DMS 273 treated with DMSO at 0.1 percent for 48 hours (cell line): ENCODE measurements at regions not wholly inside any gene's neighbourhood (a gene's known extent, or its start where the extent isn't known, plus 50 kb on each side); places are given as distances from the start of the nearest gene placed in this dataset.
"Not testable (repeated sequence)": the region's sequence is repeated elsewhere in the genome, so short reads cannot be mapped to it uniquely, and the experiment has no call there.

Source experiments
- DNase-seq: peaks from one replicate; lab custom pipeline; 2025; lab: John Stamatoyannopoulos, UW

DNA sequence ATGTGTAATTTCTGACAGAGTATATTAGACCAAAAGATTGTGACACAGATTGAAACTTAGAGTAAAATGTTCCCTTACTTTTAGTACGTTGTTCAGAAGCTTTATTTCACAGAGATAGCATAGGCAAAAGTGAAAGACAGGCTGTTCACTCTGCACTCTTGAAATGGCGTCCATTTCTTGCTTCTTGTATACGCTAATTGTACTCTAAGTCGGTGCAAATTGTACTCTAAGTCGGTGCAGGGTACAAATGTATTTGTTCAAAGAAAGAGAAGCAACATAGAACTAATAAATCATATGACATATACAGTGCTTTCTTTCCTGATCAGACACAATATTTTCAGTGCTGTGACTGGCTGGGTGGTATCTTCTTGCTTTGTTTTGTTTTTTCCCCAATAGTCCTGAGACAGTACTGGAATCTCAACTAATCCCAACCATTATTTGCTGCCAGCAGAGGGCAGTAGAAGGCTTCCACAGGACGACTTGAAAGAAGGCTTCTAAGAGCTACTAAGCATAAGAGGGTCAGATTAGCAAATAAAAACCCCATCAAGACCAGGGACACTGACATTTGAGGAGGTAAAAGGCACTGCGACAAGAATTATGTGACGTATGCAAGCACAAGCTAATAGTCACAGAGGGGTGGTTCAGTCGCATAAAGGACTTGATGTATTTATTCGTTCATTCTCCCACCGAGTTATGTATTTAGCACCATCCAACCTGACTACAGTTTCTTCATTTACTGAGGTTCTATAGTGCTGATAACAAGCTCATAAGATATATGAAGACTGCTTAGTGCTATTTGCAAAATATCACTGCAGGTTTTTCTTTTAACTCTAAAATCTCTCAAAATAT is 831.8 kb downstream of the TAF11L14 start:
- peak; percentile 69 for DNase-seq

- no peak for DNase-seq
Measured at GRCh38 chr5:18466731-18467130, 832.5 kb downstream of the TAF11L14 start.

DNA sequence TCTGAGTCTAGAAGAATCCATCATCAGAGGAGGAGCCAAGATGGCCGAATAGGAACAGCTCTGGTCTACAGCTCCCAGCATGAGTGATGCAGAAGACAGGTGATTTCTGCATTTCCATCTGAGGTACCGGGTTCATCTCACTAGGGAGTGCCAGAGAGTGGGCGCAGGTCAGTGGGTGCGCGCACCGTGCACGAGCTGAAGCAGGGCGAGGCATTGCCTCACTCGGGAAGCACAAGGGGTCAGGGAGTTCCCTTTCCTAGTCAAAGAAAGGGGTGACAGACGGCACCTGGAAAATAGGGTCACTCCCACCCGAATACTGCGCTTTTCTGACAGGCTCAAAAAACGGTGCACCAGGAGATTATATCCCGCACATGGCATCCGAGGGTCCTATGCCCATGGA is 837.5 kb downstream of the TAF11L14 start:
- DNase-seq: not testable (repeated sequence)

- DNase-seq: no peak
Measured at GRCh38 chr5:18483451-18483850, 849.2 kb downstream of the TAF11L14 start.

DNA sequence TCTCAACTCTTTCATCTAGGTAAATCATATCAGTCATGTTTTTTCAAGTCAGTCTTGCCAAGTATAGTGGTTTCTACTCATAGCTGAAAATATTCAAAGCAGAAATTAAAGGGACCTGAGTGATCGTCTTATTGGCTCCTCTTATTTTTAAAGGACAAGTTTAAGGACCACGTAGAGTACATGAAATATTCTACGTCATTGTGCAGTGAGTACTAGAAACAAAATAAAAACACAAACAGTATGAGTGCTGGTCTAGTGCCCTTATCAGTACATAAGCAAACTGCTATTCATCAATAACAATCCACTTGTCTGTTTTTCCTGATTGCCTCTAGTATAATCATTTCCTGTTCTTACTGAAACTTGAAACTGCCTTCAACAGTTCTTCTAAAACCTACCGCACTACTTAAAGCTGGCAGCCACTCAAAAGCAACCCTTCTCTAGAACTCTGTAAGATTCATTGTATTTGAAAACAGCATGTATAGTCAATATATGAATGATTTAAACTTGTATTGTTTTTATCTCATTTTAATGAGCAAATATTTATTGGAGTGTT is 853.7 kb downstream of the TAF11L14 start:
- DNase-seq: no peak

DNA sequence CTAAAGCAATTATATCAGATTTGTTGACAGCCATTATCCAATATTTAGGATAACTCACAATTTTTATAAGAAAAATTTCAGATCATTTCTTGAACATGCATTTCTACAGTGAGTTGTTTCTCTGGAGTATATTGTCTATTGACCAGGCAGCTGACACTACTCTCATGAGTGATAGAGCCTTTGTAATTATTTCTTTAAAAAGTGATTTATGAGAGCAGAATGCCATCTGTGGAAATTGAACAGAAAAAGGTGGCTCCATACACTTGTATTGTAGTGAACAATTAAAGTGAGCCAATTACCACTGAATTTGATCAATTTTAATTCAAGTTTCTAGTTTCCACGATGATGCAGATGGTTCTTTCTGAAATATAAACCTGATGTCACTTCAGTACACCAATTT is 855.4 kb downstream of the TAF11L14 start:
- no peak for DNase-seq

DNA sequence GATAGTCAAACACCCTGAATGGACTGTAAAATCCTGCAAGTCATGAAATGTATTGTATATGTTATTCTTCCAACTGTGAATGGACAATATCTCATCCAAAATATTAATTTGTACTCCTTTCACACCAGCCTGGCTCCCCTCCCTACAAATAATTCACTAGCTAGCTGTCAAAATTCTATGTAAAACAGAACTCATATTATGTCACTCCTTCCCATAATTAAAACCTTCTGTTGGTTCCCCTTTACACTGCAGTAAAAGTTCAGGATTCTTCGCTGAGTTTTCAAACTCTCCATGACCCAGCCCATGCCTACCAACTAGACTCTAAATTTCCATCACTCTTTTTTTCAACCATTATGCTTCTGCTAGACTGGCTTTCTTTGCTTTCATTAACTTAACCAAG is 857.1 kb downstream of the TAF11L14 start:
- no peak for DNase-seq

DNA sequence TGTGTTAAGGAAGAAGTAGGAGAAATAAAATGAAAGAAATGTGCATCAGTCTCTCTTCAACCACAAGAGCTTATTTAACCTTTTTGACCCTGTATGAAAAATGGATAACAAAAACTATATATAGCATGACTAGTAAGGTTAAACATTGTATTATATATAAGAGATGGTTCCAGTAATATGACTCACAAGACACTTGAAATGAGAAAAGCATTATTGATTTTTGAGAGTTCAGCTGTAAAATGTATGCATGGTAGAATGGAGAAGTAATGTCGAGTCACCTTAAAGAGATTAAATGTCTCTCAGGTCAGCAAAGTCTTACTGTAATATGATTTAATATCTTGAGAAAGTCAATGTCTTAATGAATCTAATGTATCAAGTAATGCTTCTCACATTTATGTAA is 860.9 kb downstream of the TAF11L14 start:
- no peak for DNase-seq

GRCh38 chr5:18496041-18496440 is 861.8 kb downstream of the TAF11L14 start:
- no peak for DNase-seq

- no peak for DNase-seq
Measured at GRCh38 chr5:18497089-18497488, 862.8 kb downstream of the TAF11L14 start.

DNA sequence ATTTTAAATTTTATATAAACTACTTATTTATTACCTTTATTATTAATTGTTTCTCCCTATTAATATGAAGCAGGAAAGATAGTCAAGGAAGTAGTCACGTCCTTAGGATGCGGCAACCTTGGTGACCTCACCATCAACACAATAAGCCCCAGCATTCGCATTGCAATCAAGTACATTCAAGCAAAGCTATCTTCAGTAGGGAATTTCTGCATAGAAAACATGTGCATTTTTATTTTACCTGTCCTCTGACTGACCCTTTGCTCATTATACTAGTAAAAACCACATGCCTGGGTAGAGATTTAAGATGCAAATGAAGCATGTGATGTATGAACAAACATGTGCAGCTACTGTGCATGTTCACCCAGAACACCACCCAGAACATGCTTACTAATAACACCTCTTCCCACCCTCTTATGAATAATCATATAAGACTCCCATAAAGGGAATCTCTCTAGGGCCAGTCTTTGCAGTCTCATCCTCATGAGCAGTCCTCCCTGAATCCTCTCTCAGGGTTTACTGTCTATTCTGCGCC is 869.6 kb downstream of the TAF11L14 start:
- DNase-seq: no peak

GRCh38 chr5:18507114-18507513 is 872.9 kb downstream of the TAF11L14 start:
- DNase-seq: no peak

DNA sequence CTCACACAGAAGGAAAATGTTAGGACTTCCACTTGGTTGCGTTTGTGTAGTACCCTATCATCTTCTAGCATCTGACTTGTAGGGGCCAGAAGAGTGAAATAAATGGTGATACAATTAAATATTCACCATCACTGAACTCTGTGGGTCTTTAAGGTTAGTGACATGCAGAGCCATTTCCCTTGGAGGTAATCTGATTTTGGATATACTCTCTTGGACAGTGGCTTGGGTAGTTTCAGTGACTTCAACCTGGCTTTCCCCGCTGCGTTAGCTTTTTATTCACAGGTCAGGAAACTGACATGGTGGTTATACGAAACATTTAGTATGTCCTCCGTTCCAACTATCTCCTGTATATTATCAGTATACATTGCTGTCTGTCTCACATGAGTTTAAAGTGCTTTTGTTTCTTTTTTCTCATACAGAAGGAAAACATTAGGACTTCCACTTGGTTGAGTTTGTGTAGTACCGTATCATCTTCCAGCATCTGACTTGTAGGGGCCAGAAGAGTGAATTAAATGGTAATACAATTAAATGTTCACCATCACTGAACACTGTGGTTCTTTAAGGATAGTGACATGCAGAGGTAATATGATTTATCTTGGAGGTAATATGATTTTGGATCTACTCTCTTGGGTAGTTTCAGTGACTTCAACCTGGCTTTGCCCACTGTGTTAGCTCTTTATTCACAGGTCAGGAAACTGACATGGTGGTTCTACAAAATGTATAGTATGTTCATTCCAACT is 883.6 kb downstream of the TAF11L14 start:
- no peak for DNase-seq

GRCh38 chr5:18523380-18523779 is 889.1 kb downstream of the TAF11L14 start:
- no peak for DNase-seq

DNA sequence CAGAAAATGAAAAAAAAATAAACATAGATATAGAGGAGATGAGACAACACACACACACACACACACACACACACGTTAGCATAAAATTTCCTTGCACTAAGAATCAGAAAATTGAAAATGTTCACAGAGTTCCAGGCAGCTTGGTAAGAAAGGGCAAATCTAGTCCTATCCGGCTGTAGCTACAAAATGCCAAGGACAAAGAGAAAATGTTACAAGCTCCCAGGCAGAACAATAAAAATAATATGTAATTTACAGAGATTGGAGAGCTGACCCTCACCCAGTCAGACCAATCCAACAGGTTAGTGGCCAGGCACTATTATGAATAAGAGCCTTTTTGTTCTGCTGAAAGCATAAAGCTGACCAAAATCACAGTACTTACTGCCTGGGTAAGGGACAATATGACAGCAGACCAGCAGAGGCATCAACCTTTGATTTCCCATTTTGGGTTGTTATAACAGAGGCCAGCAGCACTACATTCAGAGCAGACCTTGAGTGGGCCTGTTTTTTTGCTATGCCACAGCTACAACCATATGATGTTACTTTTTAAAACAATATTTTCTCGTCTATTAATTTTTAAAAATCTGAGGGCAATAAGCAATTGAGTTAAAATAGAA is 892.6 kb downstream of the TAF11L14 start:
- DNase-seq: no peak

DNA sequence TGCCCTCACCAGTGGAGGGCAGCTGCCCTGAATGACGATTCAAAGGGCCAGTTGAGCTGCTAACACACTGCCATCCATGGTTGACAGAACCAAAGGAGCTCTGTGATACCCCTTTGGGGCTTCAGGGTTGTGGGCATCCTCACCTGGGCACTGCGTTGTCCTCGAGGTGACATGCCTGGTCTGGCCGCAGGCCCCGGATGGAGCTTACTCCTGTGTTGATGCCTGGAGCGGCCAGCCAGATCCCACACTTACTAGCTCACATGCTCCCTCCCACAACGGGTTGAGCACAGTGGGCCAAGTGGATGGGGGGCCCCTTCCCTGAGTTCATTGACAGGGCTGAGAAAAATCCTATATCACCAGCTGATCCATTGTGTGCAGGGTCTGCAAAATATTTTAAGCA is 898.9 kb downstream of the TAF11L14 start:
- no peak for DNase-seq

DNA sequence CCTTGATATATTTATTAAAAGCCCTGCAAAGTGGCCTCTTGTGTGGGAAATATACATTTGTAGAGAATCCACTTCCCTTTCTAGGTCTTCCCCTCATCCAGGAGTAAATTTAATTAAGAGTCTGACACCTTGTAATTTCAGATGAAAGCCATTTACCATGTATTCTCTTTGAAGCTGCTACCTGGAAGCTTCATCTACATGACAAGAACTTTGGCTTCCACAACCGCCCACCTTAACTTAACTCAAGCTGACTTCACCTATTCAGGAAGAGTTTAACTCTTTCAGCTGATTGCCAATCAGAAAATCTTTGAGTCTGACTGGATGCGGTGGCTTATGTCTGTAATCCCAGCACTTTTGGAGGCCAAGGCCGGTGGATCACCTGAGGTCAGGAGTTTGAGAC is 899.9 kb downstream of the TAF11L14 start:
- no peak for DNase-seq

- not testable (repeated sequence) for DNase-seq
Measured at GRCh38 chr5:18535753-18536152, 901.5 kb downstream of the TAF11L14 start.

GRCh38 chr5:18544421-18544820 is 910.2 kb downstream of the TAF11L14 start:
- DNase-seq: no peak

DNA sequence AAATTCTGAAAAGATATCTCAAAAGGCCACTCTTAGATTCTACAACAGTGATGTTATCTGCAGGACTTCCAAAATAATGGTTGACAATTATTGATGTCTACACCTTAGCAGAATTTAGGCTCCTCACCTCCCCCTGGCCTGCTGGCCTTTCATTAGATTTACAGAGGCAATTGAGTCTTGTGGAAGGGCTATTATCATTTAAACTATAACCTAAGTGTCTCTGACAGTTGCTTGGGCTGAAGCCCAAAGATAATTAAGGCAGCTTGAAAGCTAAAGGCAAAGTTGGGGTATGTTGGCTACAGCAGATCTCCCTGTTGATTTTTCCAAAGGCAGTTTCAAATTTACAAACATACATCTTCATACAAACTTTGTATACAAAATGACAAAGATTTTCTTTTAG is 912.3 kb downstream of the TAF11L14 start:
- peak; percentile 87 for DNase-seq

- no peak for DNase-seq
Measured at GRCh38 chr5:18551716-18552115, 917.5 kb downstream of the TAF11L14 start.

GRCh38 chr5:18553269-18553668 is 919.0 kb downstream of the TAF11L14 start:
- DNase-seq: no peak
